H1 (cell line): ENCODE measurements at regions not wholly inside any gene's neighbourhood (a gene's known extent, or its start where the extent isn't known, plus 50 kb on each side); places are given as distances from the start of the nearest gene placed in this dataset.

ENCODE experiments used
- CTCF ChIP-seq, 3 experiments: IDR thresholded peaks; 1 replicate in 2 of 3; 2 replicates in 1 of 3; pipeline versions ENCODE4 v1.5.1 to v1.6.1; 2011; ENCODE audit warnings: low read length in 3 of 3, mild to moderate bottlenecking in 3 of 3, inconsistent platforms in 2 of 3, low read depth in 1 of 3, moderate library complexity in 1 of 3; ENCODE audit not compliant: insufficient read depth in 1 of 3; ENCODE audit errors: control extremely low read depth in 1 of 3
- POU5F1 ChIP-seq: IDR thresholded peaks from 2 replicates; pipeline ENCODE4 v1.6.1; 2011; ENCODE audit warnings: low read depth, mild to moderate bottlenecking, low read length, moderate library complexity
- SIX5 ChIP-seq: IDR thresholded peaks from 2 replicates; pipeline ENCODE4 v1.6.1; 2011; ENCODE audit warnings: mild to moderate bottlenecking, low read depth, low read length

DNA sequence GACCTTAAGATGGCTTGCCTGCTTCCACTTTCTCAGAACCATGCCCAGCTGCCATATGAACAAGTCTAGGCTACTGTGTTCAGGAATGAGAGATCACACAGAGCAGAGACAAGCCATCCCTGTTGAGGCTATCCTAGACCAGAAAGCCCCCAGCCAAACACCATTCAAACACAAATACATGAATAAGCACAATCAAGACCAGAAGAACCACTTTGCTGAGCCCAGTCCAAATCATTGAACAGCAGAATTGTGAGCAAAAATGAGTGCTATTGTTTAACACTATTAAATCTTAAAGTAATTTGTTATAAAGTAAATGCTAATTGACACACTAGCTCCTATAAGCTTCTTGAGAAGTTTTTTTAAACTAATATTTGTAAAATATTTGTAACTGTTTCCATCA lies 79.0 kb upstream of the LYZL1 start (continued):
- TF ChIP-seq SIX5 = no peak
- TF ChIP-seq CTCF (IDR thresholded peaks at IDR 0.05; ENCODE audit: control extremely low read depth in 1 of 3, insufficient read depth in 1 of 3, low read depth in 1 of 3, low read length in 3 of 3) = no peak
- TF ChIP-seq POU5F1 = no peak
